ENCODE measurements at regions not wholly inside any gene's neighbourhood (a gene's known extent, or its start where the extent isn't known, plus 50 kb on each side); places are given as distances from the start of the nearest gene placed in this dataset.

GRCh38 chr10:121248266-121248665 is 350.0 kb downstream of the FGFR2 start:
- DNase-seq: no peak
- 66 to 72% (median 69%) methylated on average over 6 of the region's 6 CpGs for WGBS, 4 donors

GRCh38 chr10:121250995-121251764 is 347.1 kb downstream of the FGFR2 start:
- DNase-seq: no peak
- H3K4me3 ChIP-seq: no peak overlapping the region
- WGBS, 4 donors: 92 to 99% (median 95%) methylated on average over 6 of the region's 6 CpGs
- TF ChIP-seq CTCF (IDR thresholded peaks at IDR 0.05): no peak
- TF ChIP-seq POLR2A (IDR thresholded peaks at IDR 0.05): no peak
- no peak overlapping the region for H3K27ac ChIP-seq
- no peaks in the 10 kb centered on the region for H3K36me3 ChIP-seq (replicated peaks in 1 of 2)
- intact Hi-C loops (cut with DNase I): no loop called here
- no peaks in the 10 kb centered on the region for H3K9me3 ChIP-seq (replicated peaks in 1 of 3)
- no peaks in the 10 kb centered on the region for H3K4me1 ChIP-seq (replicated peaks in 1 of 2)
- no peaks in the 10 kb centered on the region for H3K27me3 ChIP-seq

More at GRCh38 chr10:121248266-121248665, 350.0 kb downstream of the FGFR2 start:
- TF ChIP-seq POLR2A (IDR thresholded peaks at IDR 0.05) (no peak), CTCF (IDR thresholded peaks at IDR 0.05) (no peak)
- intact Hi-C loops (cut with DNase I): no loop called here
- Histone ChIP-seq H3K36me3 (replicated peaks in 1 of 2) (no peaks in the 10 kb centered on the region), H3K27me3 (no peaks in the 10 kb centered on the region), H3K4me1 (replicated peaks in 1 of 2) (no peaks in the 10 kb centered on the region), H3K4me3 (no peak overlapping the region), H3K9me3 (replicated peaks in 1 of 3) (no peaks in the 10 kb centered on the region), H3K27ac (no peak overlapping the region)

GRCh38 chr10:121252756-121253155 is 345.5 kb downstream of the FGFR2 start:
- Histone ChIP-seq H3K4me1 (replicated peaks in 1 of 2) (no peaks in the 10 kb centered on the region), H3K36me3 (replicated peaks in 1 of 2) (no peaks in the 10 kb centered on the region), H3K4me3 (no peak overlapping the region), H3K27ac (no peak overlapping the region), H3K9me3 (replicated peaks in 1 of 3) (no peaks in the 10 kb centered on the region), H3K27me3 (no peaks in the 10 kb centered on the region)
- 79 to 89% (median 84%) methylated on average over 2 of the region's 2 CpGs for WGBS, 4 donors
- TF ChIP-seq CTCF (IDR thresholded peaks at IDR 0.05) (no peak), POLR2A (IDR thresholded peaks at IDR 0.05) (no peak)
- intact Hi-C loops (cut with DNase I): no loop called here
- no peak for DNase-seq

GRCh38 chr10:121260377-121260776 is 337.9 kb downstream of the FGFR2 start:
- Histone ChIP-seq H3K27me3 (no peaks in the 10 kb centered on the region), H3K4me1 (replicated peaks in 1 of 2) (no peaks in the 10 kb centered on the region), H3K36me3 (replicated peaks in 1 of 2) (no peaks in the 10 kb centered on the region), H3K4me3 (no peak overlapping the region), H3K27ac (no peak overlapping the region), H3K9me3 (replicated peaks in 1 of 3) (no peaks in the 10 kb centered on the region)
- DNase-seq: no peak
- WGBS, 4 donors: 67 to 78% (median 74%) methylated on average over 1 of the region's 1 CpG
- no peak for TF ChIP-seq POLR2A (IDR thresholded peaks at IDR 0.05)
- TF ChIP-seq CTCF (IDR thresholded peaks at IDR 0.05): no peak
- intact Hi-C loops (cut with DNase I): no loop called here
